ENCODE measurements at regions not wholly inside any gene's neighbourhood (a gene's known extent, or its start where the extent isn't known, plus 50 kb on each side); places are given as distances from the start of the nearest gene placed in this dataset.

- CTCF ChIA-PET: interaction anchor here (1.3 kb wide), 1 partner anchor 13 kb away, joined by 5 read pairs; no protein-coding TSS in a partner anchor
- H3K36me3 Mint-ChIP-seq (ENCODE audit: low read depth): no peaks in the 10 kb centered on the region
- intact Hi-C loops (cut with micrococcal nuclease): no loop called here
- H3K4me3 Mint-ChIP-seq: no peak overlapping the region
- ATAC-seq (no peak), DNase-seq (no peak)
- no peak for TF ChIP-seq CTCF (IDR thresholded peaks at IDR 0.05)
- POLR2A ChIA-PET: no interaction called here
- H3K4me1 Mint-ChIP-seq (ENCODE audit: low read depth): no peaks in the 10 kb centered on the region
- no peaks in the 10 kb centered on the region for H3K9me3 Mint-ChIP-seq
- H3K27ac Mint-ChIP-seq: no peak overlapping the region
- peaks cover 17% of the 10 kb centered on the region for H3K27me3 Mint-ChIP-seq
These were observed 51.7 kb upstream of the RCN1 start for GRCh38 chr11:32039149-32039548.

- ATAC-seq (no peak), DNase-seq (no peak)
- no peaks in the 10 kb centered on the region for H3K36me3 Mint-ChIP-seq (ENCODE audit: low read depth)
- H3K9me3 Mint-ChIP-seq: no peaks in the 10 kb centered on the region
- no peak overlapping the region for H3K27ac Mint-ChIP-seq
- no peak overlapping the region for H3K4me3 Mint-ChIP-seq
- H3K4me1 Mint-ChIP-seq (ENCODE audit: low read depth): no peaks in the 10 kb centered on the region
- intact Hi-C loops (cut with micrococcal nuclease): no loop called here
- TF ChIP-seq CTCF (IDR thresholded peaks at IDR 0.05): no peak
- peaks cover 25% of the 10 kb centered on the region for H3K27me3 Mint-ChIP-seq
- ChIA-PET POLR2A (no interaction called here), CTCF (interaction anchor here (1.4 kb wide), 1 partner anchor 16 kb away, joined by 3 read pairs; no protein-coding TSS in a partner anchor)
These were observed 56.2 kb upstream of the RCN1 start for GRCh38 chr11:32034680-32035079.

GRCh38 chr11:32034149-32034548, 56.7 kb upstream of the RCN1 start:
- no peak overlapping the region for H3K4me3 Mint-ChIP-seq
- H3K36me3 Mint-ChIP-seq (ENCODE audit: low read depth): no peaks in the 10 kb centered on the region
- no peak for TF ChIP-seq CTCF (IDR thresholded peaks at IDR 0.05)
- peaks cover 25% of the 10 kb centered on the region for H3K27me3 Mint-ChIP-seq
- no peaks in the 10 kb centered on the region for H3K9me3 Mint-ChIP-seq
- POLR2A ChIA-PET: no interaction called here
- CTCF ChIA-PET: interaction anchor here (1.4 kb wide), 1 partner anchor 16 kb away, joined by 3 read pairs; no protein-coding TSS in a partner anchor
- DNase-seq (no peak), ATAC-seq (no peak)
- H3K27ac Mint-ChIP-seq: no peak overlapping the region
- H3K4me1 Mint-ChIP-seq (ENCODE audit: low read depth): no peaks in the 10 kb centered on the region
- intact Hi-C loops (cut with micrococcal nuclease): no loop called here

GRCh38 chr11:32033491-32033890, 57.4 kb upstream of the RCN1 start:
- Mint-ChIP-seq H3K27me3 (peaks cover 23% of the 10 kb centered on the region), H3K9me3 (no peaks in the 10 kb centered on the region), H3K27ac (no peak overlapping the region), H3K4me1 (ENCODE audit: low read depth) (no peaks in the 10 kb centered on the region), H3K4me3 (no peak overlapping the region), H3K36me3 (ENCODE audit: low read depth) (no peaks in the 10 kb centered on the region)
- no peak for DNase-seq
- ATAC-seq: no peak
- no peak for TF ChIP-seq CTCF (IDR thresholded peaks at IDR 0.05)
- POLR2A ChIA-PET: no interaction called here
- CTCF ChIA-PET: interaction anchor here (1.4 kb wide), 1 partner anchor 17 kb away, joined by 3 read pairs; no protein-coding TSS in a partner anchor
- intact Hi-C loops (cut with micrococcal nuclease): no loop called here

- Mint-ChIP-seq H3K4me1 (ENCODE audit: low read depth) (no peaks in the 10 kb centered on the region), H3K36me3 (ENCODE audit: low read depth) (no peaks in the 10 kb centered on the region), H3K27ac (no peak overlapping the region), H3K4me3 (no peak overlapping the region), H3K27me3 (peaks cover 22% of the 10 kb centered on the region), H3K9me3 (no peaks in the 10 kb centered on the region)
- DNase-seq (no peak), ATAC-seq (no peak)
- TF ChIP-seq CTCF (IDR thresholded peaks at IDR 0.05): no peak
- intact Hi-C loops (cut with micrococcal nuclease): no loop called here
- CTCF ChIA-PET: interaction anchor here (1.4 kb wide), 1 partner anchor 18 kb away, joined by 3 read pairs; no protein-coding TSS in a partner anchor
- POLR2A ChIA-PET: no interaction called here
These were observed 57.8 kb upstream of the RCN1 start for GRCh38 chr11:32033067-32033466.
